Suprapubic skin (tissue), 4 donors: ENCODE measurements at regions not wholly inside any gene's neighbourhood (a gene's known extent, or its start where the extent isn't known, plus 50 kb on each side); places are given as distances from the start of the nearest gene placed in this dataset.
A peak's percentile ranks its signal among the peaks of the same experiment; 100 is the strongest.
"Not testable (repeated sequence)": the region's sequence is repeated elsewhere in the genome, so short reads cannot be mapped to it uniquely, and the experiment has no call there.

ENCODE experiments used
- DNase-seq, 2 donors: peaks; one replicate each; pipeline ENCODE4 v3.0.0-alpha.2; 2019; ENCODE audit warnings: low spot score in 2 of 2
- H3K27ac ChIP-seq: fragments of 200-600 bp; sonication (generic); one replicate; pipeline ENCODE4 v1.5.1; 2019
- H3K27me3 ChIP-seq: fragments of 200-600 bp; sonication (generic); one replicate; pipeline ENCODE4 v1.5.1; 2019
- H3K36me3 ChIP-seq: fragments of 200-600 bp; sonication (generic); one replicate; pipeline ENCODE4 v1.5.1; 2019
- H3K4me1 ChIP-seq: fragments of 200-600 bp; sonication (generic); one replicate; pipeline ENCODE4 v1.5.1; 2019
- H3K4me3 ChIP-seq: fragments of 200-600 bp; sonication (generic); one replicate; pipeline ENCODE4 v1.5.1; 2019; ENCODE audit warnings: mild to moderate bottlenecking
- H3K9me3 ChIP-seq: fragments of 200-600 bp; sonication (generic); one replicate; pipeline ENCODE4 v1.5.1; 2019
- EP300 ChIP-seq: sonication (generic); formaldehyde crosslinking; IDR thresholded peaks from one replicate; pipeline ENCODE4 v1.6.1; 2017; ENCODE audit warnings: antibody characterized with exemption
- POLR2A ChIP-seq, 2 donors: fragments of 450-650 bp; IDR thresholded peaks; one replicate each; pipeline ENCODE4 v1.6.1; 2017; ENCODE audit warnings: antibody characterized with exemption in 2 of 2, mild to moderate bottlenecking in 2 of 2, moderate library complexity in 2 of 2
- POLR2AphosphoS5 ChIP-seq, 3 donors: sonication (generic); formaldehyde crosslinking; IDR thresholded peaks; one replicate each; pipeline ENCODE4 v1.6.1; 2017; ENCODE audit warnings: antibody characterized with exemption in 3 of 3
- WGBS: methylation state at CpG from one replicate; pipeline ENCODE4 v1.1.5; 2018; 5-methylcytosine and 5-hydroxymethylcytosine counted together
- TF ChIP-seq, protein P1 (sequence below), 2 donors: fragments of 200-600 bp in 1 of 2; fragments of 450-650 bp in 1 of 2; sonication (generic) in 1 of 2; IDR thresholded peaks; one replicate each; pipeline ENCODE4 v1.5.1; 2016 to 2019; ENCODE audit warnings: antibody characterized with exemption in 2 of 2, mild to moderate bottlenecking in 1 of 2, moderate library complexity in 1 of 2

DNA sequence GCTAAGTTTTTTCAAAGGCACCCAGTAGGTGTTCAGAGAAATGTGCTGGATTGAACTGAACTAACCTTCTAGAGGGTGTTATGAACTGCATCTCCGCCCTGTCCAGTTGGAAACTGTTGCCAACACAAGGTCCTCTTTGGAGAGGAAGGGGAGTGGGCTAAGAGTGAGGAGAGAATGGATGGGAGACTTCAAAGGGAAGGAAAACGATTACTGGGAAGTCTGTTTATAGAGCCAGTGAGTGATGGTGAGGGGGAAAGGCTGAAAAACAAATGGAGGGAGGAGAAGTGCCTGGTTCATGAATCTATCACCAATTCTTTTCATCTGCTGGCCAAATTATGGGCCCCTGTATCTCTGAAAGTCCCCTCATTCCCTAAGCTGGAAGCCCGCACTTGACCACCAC is 86.0 kb upstream of the TBX5 start:
- Histone ChIP-seq H3K4me1 (no peaks in the 10 kb centered on the region), H3K27me3 (peaks cover 52% of the 10 kb centered on the region), H3K36me3 (no peaks in the 10 kb centered on the region), H3K9me3 (no peaks in the 10 kb centered on the region), H3K27ac (no peak overlapping the region), H3K4me3 (no peak overlapping the region)
- no peak for DNase-seq
- TF ChIP-seq POLR2A (IDR thresholded peaks at IDR 0.05), result no peak
- no peak for TF ChIP-seq EP300
- no peak for TF ChIP-seq POLR2AphosphoS5 (IDR thresholded peaks at IDR 0.05)
- TF ChIP-seq, protein P1, sequence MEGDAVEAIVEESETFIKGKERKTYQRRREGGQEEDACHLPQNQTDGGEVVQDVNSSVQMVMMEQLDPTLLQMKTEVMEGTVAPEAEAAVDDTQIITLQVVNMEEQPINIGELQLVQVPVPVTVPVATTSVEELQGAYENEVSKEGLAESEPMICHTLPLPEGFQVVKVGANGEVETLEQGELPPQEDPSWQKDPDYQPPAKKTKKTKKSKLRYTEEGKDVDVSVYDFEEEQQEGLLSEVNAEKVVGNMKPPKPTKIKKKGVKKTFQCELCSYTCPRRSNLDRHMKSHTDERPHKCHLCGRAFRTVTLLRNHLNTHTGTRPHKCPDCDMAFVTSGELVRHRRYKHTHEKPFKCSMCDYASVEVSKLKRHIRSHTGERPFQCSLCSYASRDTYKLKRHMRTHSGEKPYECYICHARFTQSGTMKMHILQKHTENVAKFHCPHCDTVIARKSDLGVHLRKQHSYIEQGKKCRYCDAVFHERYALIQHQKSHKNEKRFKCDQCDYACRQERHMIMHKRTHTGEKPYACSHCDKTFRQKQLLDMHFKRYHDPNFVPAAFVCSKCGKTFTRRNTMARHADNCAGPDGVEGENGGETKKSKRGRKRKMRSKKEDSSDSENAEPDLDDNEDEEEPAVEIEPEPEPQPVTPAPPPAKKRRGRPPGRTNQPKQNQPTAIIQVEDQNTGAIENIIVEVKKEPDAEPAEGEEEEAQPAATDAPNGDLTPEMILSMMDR (IDR thresholded peaks at IDR 0.05), result no peak
- 51% methylated on average over 3 of the region's 3 CpGs for WGBS

DNA sequence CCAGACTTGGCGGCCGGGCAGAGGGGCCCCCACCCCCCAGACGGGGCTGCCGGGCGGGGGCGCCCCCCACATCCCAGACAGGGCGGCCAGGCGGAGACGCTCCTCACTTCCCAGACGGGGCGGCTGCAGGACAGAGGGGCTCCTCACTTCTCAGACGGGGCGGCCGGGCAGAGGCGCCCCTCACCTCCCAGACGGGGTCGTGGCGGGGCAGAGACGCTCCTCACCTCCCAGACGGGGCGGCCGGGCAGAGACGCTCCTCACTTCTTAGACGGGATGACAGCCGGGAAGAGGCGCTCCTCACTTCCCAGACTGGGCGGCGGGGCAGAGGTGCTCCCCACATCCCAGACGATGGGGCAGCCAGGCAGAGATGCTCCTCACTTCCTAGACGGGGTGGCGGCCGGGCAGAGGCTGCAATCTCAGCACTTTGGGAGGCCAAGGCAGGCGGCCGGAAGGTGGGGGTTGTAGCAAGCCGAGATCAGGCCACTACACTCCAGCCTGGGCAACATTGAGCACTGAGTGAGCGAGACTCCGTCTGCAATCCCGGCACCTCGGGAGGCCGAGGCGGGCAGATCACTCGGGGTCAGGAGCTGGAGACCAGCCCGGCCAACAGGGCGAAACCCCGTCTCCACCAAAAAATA is 79.0 kb upstream of the TBX5 start:
- H3K9me3 ChIP-seq, H3K36me3 ChIP-seq, H3K4me3 ChIP-seq, DNase-seq, H3K27ac ChIP-seq: not testable (repeated sequence)
- H3K4me1 ChIP-seq, result peaks cover 15% of the 10 kb centered on the region
- H3K27me3 ChIP-seq, result peaks cover 60% of the 10 kb centered on the region
- WGBS, result 95% methylated on average over 34 of the region's 45 CpGs

DNA sequence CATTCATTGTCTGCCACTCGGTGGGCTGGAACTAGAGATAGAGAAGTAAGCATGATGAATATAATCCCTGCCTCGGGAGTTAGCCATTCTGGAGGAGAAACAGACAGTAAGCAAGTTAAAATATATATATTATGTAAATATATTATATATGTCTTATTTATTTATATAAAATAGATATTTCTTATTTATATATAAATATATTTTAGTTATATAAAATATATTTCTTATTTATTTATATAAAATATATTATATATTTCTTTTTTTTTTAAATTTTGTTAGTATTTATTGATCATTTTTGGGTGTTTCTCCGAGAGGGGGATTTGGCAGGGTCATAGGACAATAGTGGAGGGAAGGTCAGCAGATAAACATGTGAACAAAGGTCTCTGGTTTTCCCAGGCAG is 78.1 kb upstream of the TBX5 start:
- 83% methylated on average over 3 of the region's 3 CpGs for WGBS
- H3K9me3 ChIP-seq, result no peaks in the 10 kb centered on the region
- H3K27me3 ChIP-seq, result peaks cover 70% of the 10 kb centered on the region
- DNase-seq, result no peak
- H3K4me1 ChIP-seq, result peaks cover 17% of the 10 kb centered on the region
- H3K27ac ChIP-seq, result no peak overlapping the region
- H3K36me3 ChIP-seq, result no peaks in the 10 kb centered on the region
- TF ChIP-seq POLR2AphosphoS5 (IDR thresholded peaks at IDR 0.05) (no peak), EP300 (no peak), POLR2A (IDR thresholded peaks at IDR 0.05) (no peak)
- TF ChIP-seq, protein P1 (IDR thresholded peaks at IDR 0.05), result no peak
- H3K4me3 ChIP-seq, result no peak overlapping the region

DNA sequence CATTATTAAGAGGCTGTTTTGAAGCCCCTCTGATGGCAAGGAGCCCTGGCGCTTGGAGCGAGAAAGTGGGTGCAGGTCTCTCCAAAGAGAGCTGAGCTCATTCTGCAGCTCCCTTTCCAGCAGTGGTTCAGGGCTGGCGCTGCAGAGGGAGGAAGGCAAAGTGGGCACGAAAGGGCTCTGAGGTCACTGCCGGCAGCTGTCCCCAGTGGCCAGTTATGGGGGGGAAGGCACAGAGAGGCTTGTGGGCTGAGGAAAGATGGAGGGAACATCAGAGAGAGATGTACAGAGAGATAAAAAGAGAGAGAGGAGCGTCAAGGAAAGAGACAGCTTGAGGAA is 75.2 kb upstream of the TBX5 start:
- DNase-seq, result no peak
- Histone ChIP-seq H3K4me3 (peak overlapping the region; percentile 44), H3K27me3 (peaks cover 84% of the 10 kb centered on the region)

DNA sequence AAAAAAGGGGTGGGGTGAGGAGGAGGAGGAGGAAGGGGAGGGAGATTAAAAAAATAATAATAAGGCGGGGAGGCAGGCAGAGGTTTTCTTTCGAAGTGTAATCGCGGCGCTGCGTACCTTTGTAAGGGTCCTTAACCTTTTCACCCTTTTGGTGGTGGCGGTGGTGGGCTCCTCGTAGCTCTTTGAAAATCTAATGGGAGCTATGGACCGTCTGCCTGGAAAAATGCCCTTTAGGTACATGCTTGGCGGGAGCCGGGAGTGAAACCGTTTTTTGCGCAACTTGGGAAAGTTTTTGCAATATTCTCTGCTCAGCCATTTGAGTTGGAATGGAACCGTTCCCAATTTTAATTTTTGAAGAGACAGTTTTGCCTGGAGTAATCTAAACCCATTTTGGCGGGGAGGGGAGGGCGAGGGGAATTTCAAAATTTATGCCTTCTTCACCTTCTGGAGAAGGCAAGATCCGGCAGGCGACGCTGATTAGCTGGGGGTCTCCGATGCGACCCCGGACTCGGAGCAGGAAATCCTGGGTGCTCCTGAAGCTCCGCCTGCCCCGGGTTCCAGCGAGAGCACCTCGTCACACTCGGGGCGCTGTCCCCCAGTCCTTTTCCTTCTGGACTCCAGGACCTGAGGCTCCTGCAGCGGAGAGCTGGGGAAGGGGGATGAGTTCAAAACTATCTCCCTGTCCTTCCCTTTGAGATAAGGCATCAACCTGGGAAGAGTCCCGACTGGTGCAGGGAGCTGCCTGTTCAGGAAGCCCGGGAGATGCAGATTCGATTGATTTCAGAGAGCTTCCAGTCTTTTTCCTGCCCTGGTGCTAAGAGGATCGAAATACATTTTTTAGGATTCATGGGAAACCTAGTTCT is 74.6 kb upstream of the TBX5 start:
- DNase-seq, result peak in 1 of 2 donors; percentile 66
- no peak overlapping the region for H3K27ac ChIP-seq
- WGBS, result under 1% methylated on average over 32 of the region's 34 CpGs
- no peaks in the 10 kb centered on the region for H3K9me3 ChIP-seq
- TF ChIP-seq POLR2AphosphoS5 (IDR thresholded peaks at IDR 0.05), result no peak
- no peak for TF ChIP-seq EP300
- no peak for TF ChIP-seq POLR2A (IDR thresholded peaks at IDR 0.05)
- TF ChIP-seq, protein P1 (IDR thresholded peaks at IDR 0.05), result no peak
- H3K36me3 ChIP-seq, result no peaks in the 10 kb centered on the region
- peak overlapping the region; percentile 44 for H3K4me3 ChIP-seq
- H3K4me1 ChIP-seq, result peaks cover 17% of the 10 kb centered on the region
- H3K27me3 ChIP-seq, result peaks cover 87% of the 10 kb centered on the region

More for the DNA sequence above, 75.2 kb upstream of the TBX5 start:
- TF ChIP-seq POLR2A (IDR thresholded peaks at IDR 0.05) (no peak), EP300 (no peak), POLR2AphosphoS5 (IDR thresholded peaks at IDR 0.05) (no peak)
- TF ChIP-seq, protein P1 (IDR thresholded peaks at IDR 0.05), result no peak
- Histone ChIP-seq H3K9me3 (no peaks in the 10 kb centered on the region), H3K27ac (no peak overlapping the region), H3K4me1 (peaks cover 17% of the 10 kb centered on the region), H3K36me3 (no peaks in the 10 kb centered on the region)
- 5% methylated on average over 6 of the region's 6 CpGs for WGBS
